ENCODE measurements at regions not wholly inside any gene's neighbourhood (a gene's known extent, or its start where the extent isn't known, plus 50 kb on each side); places are given as distances from the start of the nearest gene placed in this dataset.
"Not testable (repeated sequence)": the region's sequence is repeated elsewhere in the genome, so short reads cannot be mapped to it uniquely, and the experiment has no call there.

DNA sequence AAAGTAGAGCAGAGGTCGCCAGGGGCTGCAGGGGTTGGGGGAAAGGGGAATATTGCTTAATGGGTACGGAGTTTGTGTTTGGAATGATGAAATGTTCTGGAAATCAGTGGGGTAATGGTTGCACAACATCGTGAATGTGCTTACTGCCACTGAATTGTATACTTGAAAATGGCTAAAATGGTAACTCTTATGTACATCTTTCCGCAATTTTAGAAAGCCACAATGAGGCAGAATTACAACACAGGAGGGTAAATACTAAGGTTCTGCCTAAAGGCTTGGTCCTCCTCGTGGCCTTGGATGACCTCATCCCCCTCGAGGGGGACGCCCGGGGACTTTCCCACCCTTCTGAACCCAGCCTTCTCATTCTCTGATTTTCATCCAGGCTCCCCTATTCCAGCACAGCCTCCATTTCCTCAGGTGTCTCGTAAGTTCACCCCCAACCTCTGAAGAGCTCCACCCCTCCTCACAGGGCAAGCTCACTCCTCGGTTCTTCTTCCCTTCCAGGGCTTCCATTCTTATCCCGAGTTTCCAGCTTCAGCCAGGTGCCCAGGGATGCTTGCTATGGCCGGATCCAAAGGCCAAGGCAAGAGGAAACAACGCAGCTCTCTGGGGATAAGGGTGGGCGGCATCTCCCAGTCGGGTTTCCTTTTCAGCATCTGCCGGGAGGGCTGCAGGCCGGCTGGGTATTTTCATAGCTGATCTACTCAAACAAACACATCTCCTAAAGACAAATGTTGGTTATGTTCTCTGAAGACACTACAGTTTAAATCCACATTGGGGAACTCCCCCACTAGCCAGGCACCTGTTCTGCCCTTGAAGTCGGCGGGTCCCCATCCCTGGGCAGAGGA lies 71.3 kb upstream of the ACSL1 start:
- Mint-ChIP-seq H3K27me3 (ENCODE audit: low read depth) (peaks cover 12% of the 10 kb centered on the region), H3K4me3 (ENCODE audit: low read depth) (no peak overlapping the region), H3K27ac (no peak overlapping the region), H3K36me3 (ENCODE audit: low read depth) (no peaks in the 10 kb centered on the region), H3K9me3 (no peaks in the 10 kb centered on the region), H3K4me1 (ENCODE audit: low read depth) (no peaks in the 10 kb centered on the region)
- no peak for DNase-seq (ENCODE audit: low spot score)
- intact Hi-C loops (cut with micrococcal nuclease): no loop called here

DNA sequence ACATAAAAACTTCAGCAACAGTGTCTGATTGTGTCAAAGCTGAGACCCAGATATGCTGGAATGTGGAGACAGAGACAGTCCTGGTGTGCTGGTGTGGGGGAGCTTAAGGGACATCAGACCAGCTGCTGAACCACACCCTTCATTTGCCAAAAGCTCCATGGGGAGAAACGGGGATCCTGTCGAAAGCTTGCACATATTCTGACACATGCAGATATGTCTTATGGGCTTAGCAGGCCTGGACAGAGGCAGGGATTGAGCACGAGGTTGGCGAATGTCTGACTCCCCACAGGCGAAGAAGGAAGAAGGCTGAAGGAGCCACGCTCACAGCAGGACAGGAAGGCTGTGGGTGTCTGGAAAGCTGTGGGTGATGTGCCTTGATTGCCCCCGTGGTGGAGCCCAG lies 72.1 kb upstream of the ACSL1 start:
- Mint-ChIP-seq H3K4me3 (ENCODE audit: low read depth) (no peak overlapping the region), H3K27me3 (ENCODE audit: low read depth) (peaks cover 12% of the 10 kb centered on the region), H3K9me3 (no peaks in the 10 kb centered on the region), H3K4me1 (ENCODE audit: low read depth) (no peaks in the 10 kb centered on the region), H3K27ac (no peak overlapping the region), H3K36me3 (ENCODE audit: low read depth) (no peaks in the 10 kb centered on the region)
- DNase-seq (ENCODE audit: low spot score): no peak
- intact Hi-C loops (cut with micrococcal nuclease): no loop called here

DNA sequence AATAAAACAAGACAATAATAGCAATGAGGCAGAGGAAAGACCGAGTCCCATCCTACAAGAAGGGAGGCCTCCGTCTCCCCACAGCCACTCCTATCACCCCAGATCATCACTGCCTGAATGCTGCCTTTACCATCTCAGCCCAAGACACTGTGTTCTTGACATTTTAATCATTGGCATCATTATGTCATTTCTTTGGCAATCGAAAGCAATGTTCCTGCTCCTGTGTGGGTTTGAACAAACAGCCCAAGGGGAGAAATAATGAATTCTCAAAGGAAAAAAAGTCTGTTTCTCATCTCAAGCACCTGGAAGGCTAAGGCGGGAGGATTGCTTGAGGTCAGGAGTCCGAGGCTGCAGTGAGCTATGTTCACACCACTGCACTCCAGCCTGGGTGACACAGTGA lies 73.0 kb upstream of the ACSL1 start:
- Mint-ChIP-seq H3K4me3 (ENCODE audit: low read depth) (no peak overlapping the region), H3K27me3 (ENCODE audit: low read depth) (peaks cover 7% of the 10 kb centered on the region), H3K9me3 (no peaks in the 10 kb centered on the region), H3K36me3 (ENCODE audit: low read depth) (no peaks in the 10 kb centered on the region), H3K27ac (no peak overlapping the region), H3K4me1 (ENCODE audit: low read depth) (no peaks in the 10 kb centered on the region)
- no peak for DNase-seq (ENCODE audit: low spot score)
- intact Hi-C loops (cut with micrococcal nuclease): no loop called here

DNA sequence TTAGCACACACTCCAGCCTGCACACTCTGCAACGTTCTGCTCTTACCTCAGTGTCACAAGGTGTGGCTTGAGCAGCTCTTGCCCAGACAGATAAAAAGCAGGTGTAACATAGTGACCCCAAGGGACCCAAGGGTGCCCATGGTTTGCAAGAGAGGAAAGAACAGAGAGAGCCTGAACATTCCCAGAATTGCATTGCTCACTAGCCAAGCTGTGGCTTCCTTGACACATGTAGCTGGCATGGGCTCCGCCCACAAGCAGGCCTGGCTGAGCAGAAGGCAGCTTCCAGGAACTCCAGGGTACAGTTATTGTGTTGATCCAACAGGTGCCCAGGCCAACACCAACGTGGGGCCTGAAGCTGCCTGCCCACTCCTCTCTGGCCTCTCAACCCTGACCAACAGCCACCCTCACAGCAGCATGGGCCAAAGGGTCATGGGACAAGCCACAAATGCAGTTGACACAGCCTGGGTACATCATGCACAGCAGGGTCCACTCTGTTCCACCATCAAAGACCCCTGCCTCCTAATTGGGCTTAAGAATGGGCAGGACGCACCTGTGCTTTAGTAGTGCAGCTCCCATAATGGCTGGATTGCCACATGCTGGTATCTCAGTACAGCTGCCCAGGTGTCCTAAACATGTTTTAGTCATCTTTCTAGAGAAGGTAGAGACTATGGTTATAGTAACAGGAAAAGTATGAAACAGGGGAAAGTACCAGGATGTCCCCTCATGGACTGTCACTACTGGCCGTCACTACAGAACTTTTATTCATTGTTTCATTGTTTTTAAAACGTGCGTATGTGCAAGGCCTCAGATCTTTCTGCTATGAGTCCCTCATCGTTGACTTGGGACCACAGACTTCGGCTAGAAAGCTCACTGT lies 73.7 kb upstream of the ACSL1 start:
- Mint-ChIP-seq H3K9me3 (no peaks in the 10 kb centered on the region), H3K36me3 (ENCODE audit: low read depth) (no peaks in the 10 kb centered on the region), H3K27me3 (ENCODE audit: low read depth) (peaks cover 4% of the 10 kb centered on the region), H3K27ac (no peak overlapping the region), H3K4me1 (ENCODE audit: low read depth) (no peaks in the 10 kb centered on the region), H3K4me3 (ENCODE audit: low read depth) (no peak overlapping the region)
- no peak for DNase-seq (ENCODE audit: low spot score)
- intact Hi-C loops (cut with micrococcal nuclease): no loop called here

DNA sequence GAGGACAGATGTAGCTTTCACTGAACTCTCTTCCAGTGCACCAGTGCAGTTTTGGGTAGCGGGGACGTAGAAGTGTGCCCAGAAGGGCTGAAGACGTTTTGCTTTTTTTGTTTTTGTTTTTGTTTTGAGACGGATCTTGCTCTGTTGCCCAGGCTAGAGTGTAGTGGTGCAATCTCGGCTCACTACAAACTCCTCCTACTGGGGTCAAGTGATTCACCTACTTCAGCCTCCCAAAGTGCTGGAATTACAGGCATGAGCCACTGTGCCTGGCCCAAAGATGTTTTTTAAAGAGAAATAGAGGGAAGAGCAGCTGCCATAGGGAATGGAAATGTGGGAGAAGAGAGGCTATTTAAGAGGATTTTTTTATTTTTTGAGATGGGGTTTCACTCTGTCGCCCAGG lies 74.4 kb upstream of the ACSL1 start:
- Mint-ChIP-seq H3K4me3 (ENCODE audit: low read depth) (no peak overlapping the region), H3K27ac (no peak overlapping the region), H3K4me1 (ENCODE audit: low read depth) (no peaks in the 10 kb centered on the region), H3K9me3 (no peaks in the 10 kb centered on the region), H3K27me3 (ENCODE audit: low read depth) (peaks cover 2% of the 10 kb centered on the region), H3K36me3 (ENCODE audit: low read depth) (no peaks in the 10 kb centered on the region)
- intact Hi-C loops (cut with micrococcal nuclease): no loop called here
- DNase-seq (ENCODE audit: low spot score): no peak

DNA sequence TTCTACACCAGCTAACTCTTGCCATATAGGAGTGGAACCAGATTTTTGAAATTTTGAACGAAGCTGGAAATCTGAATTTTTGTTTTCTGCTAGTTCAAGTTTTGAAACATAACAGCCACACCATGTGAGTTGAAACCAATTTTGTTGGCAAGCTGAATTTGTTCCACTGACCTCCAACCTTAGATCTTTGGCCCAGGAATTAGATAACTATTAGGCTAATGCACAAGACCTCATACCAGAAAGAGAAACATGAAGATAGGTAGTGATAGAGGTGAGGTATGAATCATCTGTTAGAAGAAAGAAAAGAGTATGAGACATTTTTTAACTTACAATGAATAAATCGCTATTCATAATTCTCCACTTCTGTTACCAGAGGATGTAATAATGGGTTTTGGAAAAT lies 76.8 kb upstream of the ACSL1 start:
- DNase-seq (ENCODE audit: low spot score): no peak
- H3K9me3 Mint-ChIP-seq: no peaks in the 10 kb centered on the region
- H3K27me3 Mint-ChIP-seq (ENCODE audit: low read depth): peaks cover 1% of the 10 kb centered on the region
- no peak overlapping the region for H3K27ac Mint-ChIP-seq
- peaks cover under 1% of the 10 kb centered on the region for H3K4me1 Mint-ChIP-seq (ENCODE audit: low read depth)
- no peaks in the 10 kb centered on the region for H3K36me3 Mint-ChIP-seq (ENCODE audit: low read depth)
- intact Hi-C loops (cut with micrococcal nuclease): no loop called here
- no peak overlapping the region for H3K4me3 Mint-ChIP-seq (ENCODE audit: low read depth)

DNA sequence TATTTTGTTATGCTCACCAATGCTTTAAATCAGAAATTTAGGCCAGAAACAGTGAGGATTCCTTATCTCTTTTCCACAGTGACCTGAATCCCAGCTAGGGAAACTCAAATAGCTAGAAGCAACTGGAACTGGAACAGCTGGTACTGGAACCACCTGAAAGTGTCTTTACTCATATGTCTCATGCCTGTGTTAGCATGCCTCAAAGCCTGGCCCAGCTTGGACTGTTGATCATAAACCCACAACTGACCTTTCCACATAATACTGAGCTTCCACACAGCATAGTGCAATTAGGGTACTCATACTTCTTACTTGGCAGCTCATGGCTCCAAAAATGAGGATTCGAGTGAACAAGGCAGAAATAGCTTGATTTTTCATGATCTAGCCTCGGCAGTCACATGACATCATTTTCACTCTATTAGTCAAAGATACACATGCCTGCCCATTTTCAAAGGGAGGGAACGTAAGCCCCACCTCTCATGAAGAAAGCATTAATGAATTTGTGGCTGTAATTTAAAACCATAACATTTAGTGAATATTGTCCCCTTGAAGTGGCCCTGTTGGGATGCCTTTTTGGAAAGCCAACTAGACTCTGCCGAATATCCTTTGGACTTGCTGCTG lies 80.8 kb upstream of the ACSL1 start:
- no peak for DNase-seq (ENCODE audit: low spot score)
- no peaks in the 10 kb centered on the region for H3K36me3 Mint-ChIP-seq (ENCODE audit: low read depth)
- intact Hi-C loops (cut with micrococcal nuclease): loop anchor here (1.0 kb wide), 1 partner anchor 160 kb away; no protein-coding TSS in a partner anchor
- H3K4me1 Mint-ChIP-seq (ENCODE audit: low read depth): peaks cover 6% of the 10 kb centered on the region
- no peaks in the 10 kb centered on the region for H3K9me3 Mint-ChIP-seq
- no peak overlapping the region for H3K4me3 Mint-ChIP-seq (ENCODE audit: low read depth)
- H3K27ac Mint-ChIP-seq: no peak overlapping the region
- peaks cover 10% of the 10 kb centered on the region for H3K27me3 Mint-ChIP-seq (ENCODE audit: low read depth)

DNA sequence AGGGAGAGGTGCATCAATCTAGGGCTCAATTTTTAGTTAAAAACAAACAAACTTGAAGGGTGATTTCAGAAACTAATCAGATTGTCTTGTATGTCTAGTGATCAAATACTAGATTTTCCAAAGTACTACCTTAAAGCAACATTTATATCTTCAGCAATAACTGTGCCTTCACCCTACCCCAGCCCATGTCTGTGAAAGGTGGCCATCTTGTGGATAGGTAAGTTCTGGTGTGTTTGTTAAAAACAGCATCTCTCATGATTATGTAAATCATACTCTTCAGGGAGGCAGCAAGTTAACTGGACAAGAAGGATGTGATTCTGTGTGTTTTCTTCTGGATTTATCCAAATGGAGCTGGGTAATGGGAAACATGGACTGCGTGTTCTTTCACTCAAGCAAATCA lies 81.4 kb upstream of the ACSL1 start:
- H3K4me1 Mint-ChIP-seq (ENCODE audit: low read depth): peaks cover 6% of the 10 kb centered on the region
- intact Hi-C loops (cut with micrococcal nuclease): loop anchor here (1.0 kb wide), 1 partner anchor 161 kb away; no protein-coding TSS in a partner anchor
- DNase-seq (ENCODE audit: low spot score): no peak
- H3K27me3 Mint-ChIP-seq (ENCODE audit: low read depth): peaks cover 10% of the 10 kb centered on the region
- peaks cover 6% of the 10 kb centered on the region for H3K9me3 Mint-ChIP-seq
- no peak overlapping the region for H3K27ac Mint-ChIP-seq
- H3K36me3 Mint-ChIP-seq (ENCODE audit: low read depth): no peaks in the 10 kb centered on the region
- H3K4me3 Mint-ChIP-seq (ENCODE audit: low read depth): no peak overlapping the region

DNA sequence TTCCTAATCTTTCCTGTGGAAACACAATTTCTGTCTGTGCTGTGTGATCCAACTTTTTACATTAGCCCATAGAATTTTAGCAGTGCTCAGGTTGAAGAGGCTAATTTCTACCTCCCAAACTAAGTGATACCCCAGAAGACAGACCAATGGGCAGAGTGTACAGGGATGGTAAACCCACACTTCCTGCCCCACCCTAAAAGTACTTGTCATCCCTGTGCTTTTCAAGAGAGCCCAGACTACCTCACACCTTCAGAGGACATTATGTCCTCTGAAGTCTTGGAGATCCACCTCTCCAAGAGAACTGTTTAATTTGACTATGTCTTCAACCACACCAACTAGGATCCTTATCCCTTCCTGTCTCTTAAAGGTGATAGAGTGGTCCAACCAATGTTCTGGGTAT lies 82.0 kb upstream of the ACSL1 start:
- peaks cover 6% of the 10 kb centered on the region for H3K4me1 Mint-ChIP-seq (ENCODE audit: low read depth)
- H3K27me3 Mint-ChIP-seq (ENCODE audit: low read depth): peaks cover 10% of the 10 kb centered on the region
- H3K9me3 Mint-ChIP-seq: peaks cover 11% of the 10 kb centered on the region
- DNase-seq (ENCODE audit: low spot score): no peak
- intact Hi-C loops (cut with micrococcal nuclease): loop anchor here (1.0 kb wide), 1 partner anchor 162 kb away; no protein-coding TSS in a partner anchor
- no peak overlapping the region for H3K4me3 Mint-ChIP-seq (ENCODE audit: low read depth)
- H3K27ac Mint-ChIP-seq: no peak overlapping the region
- no peaks in the 10 kb centered on the region for H3K36me3 Mint-ChIP-seq (ENCODE audit: low read depth)

DNA sequence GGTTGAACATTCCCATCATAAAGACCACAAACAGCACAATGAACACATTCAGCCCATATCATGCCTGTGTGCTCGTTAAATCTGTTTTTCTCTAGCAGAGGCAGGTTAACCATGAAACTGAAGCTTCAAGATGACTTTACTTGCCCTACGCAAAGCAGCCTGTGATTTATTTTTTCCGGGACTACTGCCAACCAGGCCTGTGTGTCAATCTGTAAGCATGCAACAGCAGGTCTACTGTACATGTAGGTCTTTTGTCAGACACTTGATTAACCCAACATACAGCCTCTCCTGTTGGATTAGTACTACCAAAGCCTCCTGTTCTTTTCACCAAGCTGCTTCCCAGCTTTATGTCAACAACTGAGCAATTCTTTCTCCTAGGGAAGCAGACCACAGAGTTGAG lies 85.5 kb upstream of the ACSL1 start:
- peaks cover 6% of the 10 kb centered on the region for H3K4me1 Mint-ChIP-seq (ENCODE audit: low read depth)
- no peak for DNase-seq (ENCODE audit: low spot score)
- peaks cover 10% of the 10 kb centered on the region for H3K27me3 Mint-ChIP-seq (ENCODE audit: low read depth)
- intact Hi-C loops (cut with micrococcal nuclease): no loop called here
- no peak overlapping the region for H3K27ac Mint-ChIP-seq
- H3K36me3 Mint-ChIP-seq (ENCODE audit: low read depth): no peaks in the 10 kb centered on the region
- no peak overlapping the region for H3K4me3 Mint-ChIP-seq (ENCODE audit: low read depth)
- peaks cover 11% of the 10 kb centered on the region for H3K9me3 Mint-ChIP-seq

DNA sequence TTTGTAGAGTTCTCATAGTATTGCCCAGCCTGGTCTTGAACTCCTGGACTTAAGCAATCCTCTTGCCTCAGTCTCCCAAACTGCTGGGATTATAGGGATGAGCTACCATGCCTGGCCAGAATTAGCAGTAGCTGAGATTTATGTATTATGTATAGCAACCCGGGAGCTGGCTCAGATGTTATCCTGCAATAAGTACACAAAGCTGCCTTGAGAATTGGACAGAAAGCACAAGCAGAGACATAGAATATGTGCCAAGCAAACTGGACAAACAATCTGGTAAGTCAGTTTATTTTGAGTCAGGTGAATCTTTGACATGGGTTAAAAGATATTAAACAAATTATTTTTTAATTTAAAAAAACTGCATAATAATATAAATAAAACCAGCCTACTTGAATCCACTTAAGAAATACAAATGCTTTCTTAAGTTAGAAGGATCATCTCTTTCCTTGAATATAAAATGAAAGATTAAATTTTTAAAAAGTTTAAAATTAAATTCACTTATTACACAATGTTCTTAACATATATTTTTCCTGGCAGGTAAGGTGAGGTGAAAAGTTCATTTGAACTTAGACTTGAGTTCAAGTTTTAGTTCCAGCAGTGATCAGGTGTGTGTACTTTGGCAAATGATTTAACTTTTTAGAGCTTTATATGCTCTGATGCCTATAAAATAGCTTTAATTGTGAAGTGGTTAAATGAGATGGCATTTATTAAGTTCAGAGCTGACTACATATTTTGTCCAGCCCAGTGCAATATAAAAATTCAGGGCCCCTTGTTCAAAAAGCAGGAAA lies 87.8 kb upstream of the ACSL1 start:
- Mint-ChIP-seq H3K4me3 (ENCODE audit: low read depth) (no peak overlapping the region), H3K27me3 (ENCODE audit: low read depth) (peaks cover 17% of the 10 kb centered on the region), H3K9me3 (peaks cover 11% of the 10 kb centered on the region), H3K4me1 (ENCODE audit: low read depth) (peaks cover 2% of the 10 kb centered on the region), H3K36me3 (ENCODE audit: low read depth) (no peaks in the 10 kb centered on the region), H3K27ac (no peak overlapping the region)
- DNase-seq (ENCODE audit: low spot score): no peak
- intact Hi-C loops (cut with micrococcal nuclease): no loop called here

DNA sequence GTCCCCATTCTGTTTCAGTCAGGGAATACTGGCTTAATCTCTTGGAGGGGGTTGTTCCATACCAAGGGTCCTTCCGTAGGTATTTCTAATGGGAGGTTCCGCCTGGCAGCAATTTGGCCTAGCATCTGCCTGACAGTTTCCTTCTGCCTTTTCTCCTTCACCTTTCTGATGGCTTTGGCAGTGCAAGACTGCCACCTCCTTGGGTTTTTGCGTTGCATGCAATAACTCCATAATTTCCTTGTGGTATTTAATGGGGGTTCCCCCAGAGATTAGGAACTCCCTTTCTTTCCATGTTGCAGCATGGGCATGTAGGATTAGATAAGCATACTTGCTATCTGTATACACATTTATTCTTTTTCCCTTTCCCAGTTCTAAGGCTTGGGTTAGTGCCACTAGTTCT lies 93.0 kb upstream of the ACSL1 start:
- DNase-seq (ENCODE audit: low spot score); H3K27ac Mint-ChIP-seq; intact Hi-C loops (cut with micrococcal nuclease); H3K4me3 Mint-ChIP-seq (ENCODE audit: low read depth); H3K4me1 Mint-ChIP-seq (ENCODE audit: low read depth); H3K9me3 Mint-ChIP-seq; H3K36me3 Mint-ChIP-seq (ENCODE audit: low read depth): not testable (repeated sequence)
- H3K27me3 Mint-ChIP-seq (ENCODE audit: low read depth): peaks cover 15% of the 10 kb centered on the region

All from activated T-helper 2 cell treated with anti-CD3 and anti-CD28 coated beads, Interferon-gamma antibody, Interleukin-2, Interleukin-4, amounts not matched to agents 10 μg/mL and 5 μg/mL and 100 μg/mL, durations not matched to agents 14 hours and 24 hours and 36 hours (primary cell).